Stomach (tissue), 8 donors: ENCODE measurements at regions not wholly inside any gene's neighbourhood (a gene's known extent, or its start where the extent isn't known, plus 50 kb on each side); places are given as distances from the start of the nearest gene placed in this dataset.

Experiments
- DNase-seq, 2 donors: peaks; one replicate each; pipeline versions ENCODE4 v3.0.0 to v3.0.0-alpha.2; 2013 to 2019
- H3K27ac ChIP-seq, 5 donors: fragments of 200-600 bp in 4 of 5; sonication (generic) in 4 of 5; one replicate each; pipeline ENCODE4 v1.5.1; 2013 to 2019; ENCODE audit warnings: mild to moderate bottlenecking in 1 of 5, moderate library complexity in 1 of 5
- H3K27me3 ChIP-seq, 3 donors: fragments of 200-600 bp; sonication (generic); one replicate each; pipeline ENCODE4 v1.5.1; 2017 to 2019; ENCODE audit warnings: mixed run types in 1 of 3
- H3K36me3 ChIP-seq, 4 donors: fragments of 200-600 bp; sonication (generic); 1 replicate in 3 of 4; 2 replicates in 1 of 4; pipeline ENCODE4 v1.5.1; 2016 to 2019
- H3K4me1 ChIP-seq, 4 donors: fragments of 200-600 bp; sonication (generic); one replicate each; pipeline ENCODE4 v1.5.1; 2016 to 2019
- H3K4me3 ChIP-seq, 4 donors: fragments of 200-600 bp; sonication (generic) in 3 of 4; one replicate each; pipeline ENCODE4 v1.5.1; 2016 to 2019; ENCODE audit warnings: mild to moderate bottlenecking in 1 of 4
- H3K9me3 ChIP-seq, 4 donors: fragments of 200-600 bp; sonication (generic); one replicate each; pipeline ENCODE4 v1.5.1; 2016 to 2019
- EP300 ChIP-seq: sonication (generic); formaldehyde crosslinking; IDR thresholded peaks from one replicate; pipeline ENCODE4 v1.6.1; 2017; ENCODE audit warnings: antibody characterized with exemption
- POLR2A ChIP-seq, 4 donors: fragments of 450-650 bp; IDR thresholded peaks; one replicate each; pipeline ENCODE4 v1.6.1; 2016; ENCODE audit warnings: antibody characterized with exemption in 4 of 4, control low read depth in 2 of 4, mild to moderate bottlenecking in 1 of 4, moderate library complexity in 1 of 4
- POLR2AphosphoS5 ChIP-seq, 3 donors: sonication (generic); formaldehyde crosslinking; IDR thresholded peaks; one replicate each; pipeline ENCODE4 v1.6.1; 2016; ENCODE audit warnings: antibody characterized with exemption in 3 of 3
- WGBS, 5 donors: extraction: QIAGEN DNeasy Blood & Tissue Kit in 3 of 5; methylation state at CpG; one replicate each; pipeline versions ENCODE4 v1.1.5 to v1.1.7; 2013 to 2018; 5-methylcytosine and 5-hydroxymethylcytosine counted together
- intact Hi-C: fragments of 100-400 bp; cut with DNase I; formaldehyde crosslinking; loops from one replicate; pipeline ENCODE4 v1.15.1; 2023; ENCODE audit warnings: low total_unique reads
- TF ChIP-seq, protein P1 (sequence below), 7 experiments: fragments of 450-650 bp in 4 of 7; fragments of 200-600 bp in 3 of 7; sonication (generic) in 3 of 7; IDR thresholded peaks; one replicate each; pipeline ENCODE4 v1.5.1; 2016 to 2019; ENCODE audit warnings: antibody characterized with exemption in 7 of 7, control low read depth in 2 of 7, mild to moderate bottlenecking in 1 of 7
- donor health status: healthy with polysubstance abuse.
- donor health status: Bipolar disorder and iron deficiency.
- donor health status: healthy.

GRCh38 chr14:98085751-98086150 is 1186.2 kb downstream of the BCL11B start:
- no peaks in the 10 kb centered on the region for H3K27me3 ChIP-seq
- H3K9me3 ChIP-seq, result no peaks in the 10 kb centered on the region
- no peak overlapping the region for H3K27ac ChIP-seq
- WGBS, 5 donors, result 79 to 91% (median 90%) methylated on average over 1 of the region's 1 CpG
- TF ChIP-seq, protein P1, sequence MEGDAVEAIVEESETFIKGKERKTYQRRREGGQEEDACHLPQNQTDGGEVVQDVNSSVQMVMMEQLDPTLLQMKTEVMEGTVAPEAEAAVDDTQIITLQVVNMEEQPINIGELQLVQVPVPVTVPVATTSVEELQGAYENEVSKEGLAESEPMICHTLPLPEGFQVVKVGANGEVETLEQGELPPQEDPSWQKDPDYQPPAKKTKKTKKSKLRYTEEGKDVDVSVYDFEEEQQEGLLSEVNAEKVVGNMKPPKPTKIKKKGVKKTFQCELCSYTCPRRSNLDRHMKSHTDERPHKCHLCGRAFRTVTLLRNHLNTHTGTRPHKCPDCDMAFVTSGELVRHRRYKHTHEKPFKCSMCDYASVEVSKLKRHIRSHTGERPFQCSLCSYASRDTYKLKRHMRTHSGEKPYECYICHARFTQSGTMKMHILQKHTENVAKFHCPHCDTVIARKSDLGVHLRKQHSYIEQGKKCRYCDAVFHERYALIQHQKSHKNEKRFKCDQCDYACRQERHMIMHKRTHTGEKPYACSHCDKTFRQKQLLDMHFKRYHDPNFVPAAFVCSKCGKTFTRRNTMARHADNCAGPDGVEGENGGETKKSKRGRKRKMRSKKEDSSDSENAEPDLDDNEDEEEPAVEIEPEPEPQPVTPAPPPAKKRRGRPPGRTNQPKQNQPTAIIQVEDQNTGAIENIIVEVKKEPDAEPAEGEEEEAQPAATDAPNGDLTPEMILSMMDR (IDR thresholded peaks at IDR 0.05), result no peak
- TF ChIP-seq EP300 (no peak), POLR2AphosphoS5 (IDR thresholded peaks at IDR 0.05) (no peak), POLR2A (IDR thresholded peaks at IDR 0.05) (no peak)
- H3K4me3 ChIP-seq, result no peak overlapping the region
- no peak for DNase-seq
- H3K36me3 ChIP-seq, result no peaks in the 10 kb centered on the region
- intact Hi-C loops, result no loop called here
- H3K4me1 ChIP-seq, result no peaks in the 10 kb centered on the region

DNA sequence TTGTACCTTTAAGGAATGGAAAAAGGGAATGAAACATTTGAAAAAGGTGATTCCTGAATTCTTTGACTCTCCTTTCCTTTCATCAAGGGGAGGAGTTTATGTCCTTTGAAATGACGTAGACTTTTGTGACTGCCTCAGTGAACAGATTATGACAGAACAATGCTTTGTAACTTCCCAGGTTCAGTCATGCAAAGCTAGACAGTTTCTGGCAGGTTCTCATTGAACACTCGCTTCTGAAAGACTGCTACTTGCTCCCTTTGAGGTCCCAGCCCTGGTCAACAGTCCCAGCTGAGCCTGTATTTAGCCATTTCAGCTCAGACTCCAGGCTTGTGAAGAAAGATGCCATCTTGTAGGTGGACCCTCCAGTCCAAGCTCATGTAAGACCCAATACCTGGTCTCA is 1178.9 kb downstream of the BCL11B start:
- no peaks in the 10 kb centered on the region for H3K9me3 ChIP-seq
- intact Hi-C loops, result no loop called here
- 56 to 69% (median 62%) methylated on average over 2 of the region's 2 CpGs for WGBS, 5 donors
- no peaks in the 10 kb centered on the region for H3K4me1 ChIP-seq
- no peaks in the 10 kb centered on the region for H3K36me3 ChIP-seq
- H3K27me3 ChIP-seq, result no peaks in the 10 kb centered on the region
- H3K27ac ChIP-seq, result no peak overlapping the region
- H3K4me3 ChIP-seq, result no peak overlapping the region
- DNase-seq, result no peak
- no peak for TF ChIP-seq EP300
- TF ChIP-seq, protein P1 (IDR thresholded peaks at IDR 0.05), result no peak
- no peak for TF ChIP-seq POLR2A (IDR thresholded peaks at IDR 0.05)
- TF ChIP-seq POLR2AphosphoS5 (IDR thresholded peaks at IDR 0.05), result no peak

GRCh38 chr14:98099527-98099926 is 1172.5 kb downstream of the BCL11B start:
- TF ChIP-seq POLR2A (IDR thresholded peaks at IDR 0.05) (no peak), POLR2AphosphoS5 (IDR thresholded peaks at IDR 0.05) (no peak), EP300 (no peak)
- TF ChIP-seq, protein P1 (IDR thresholded peaks at IDR 0.05), result no peak
- intact Hi-C loops, result no loop called here
- Histone ChIP-seq H3K4me3 (no peak overlapping the region), H3K27ac (no peak overlapping the region), H3K27me3 (peaks cover 0 to 9% (median 0%) of the 10 kb centered on the region in 3 donors), H3K36me3 (no peaks in the 10 kb centered on the region), H3K4me1 (no peaks in the 10 kb centered on the region), H3K9me3 (no peaks in the 10 kb centered on the region)
- WGBS, 5 donors, result 69 to 83% (median 76%) methylated on average over 2 of the region's 2 CpGs
- DNase-seq, result no peak

DNA sequence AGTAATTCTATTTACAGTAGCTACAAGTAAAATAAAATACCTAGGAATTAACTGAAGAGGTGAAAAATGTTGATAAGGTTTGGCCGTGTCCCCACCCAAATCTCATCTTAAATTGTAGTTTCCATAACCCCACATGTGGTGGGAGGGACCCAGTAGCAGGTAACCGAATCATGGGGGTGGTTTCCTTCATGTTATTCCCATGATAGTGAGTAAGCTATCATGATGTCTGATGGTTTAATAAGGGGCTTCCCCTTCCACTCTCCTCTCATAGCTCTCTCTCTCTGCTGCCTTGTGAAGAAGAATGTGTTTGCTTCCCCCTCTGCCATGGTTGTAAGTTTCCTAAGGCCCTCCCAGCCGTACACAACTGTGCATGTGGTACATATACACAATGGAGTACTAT is 1170.7 kb downstream of the BCL11B start:
- no peak overlapping the region for H3K27ac ChIP-seq
- DNase-seq, result no peak
- no peaks in the 10 kb centered on the region for H3K9me3 ChIP-seq

More for the DNA sequence above, 1170.7 kb downstream of the BCL11B start:
- intact Hi-C loops, result no loop called here
- Histone ChIP-seq H3K4me3 (no peak overlapping the region), H3K36me3 (no peaks in the 10 kb centered on the region), H3K27me3 (peaks cover 0 to 9% (median 0%) of the 10 kb centered on the region in 3 donors), H3K4me1 (no peaks in the 10 kb centered on the region)
- WGBS, 5 donors, result 64 to 73% (median 69%) methylated on average over 3 of the region's 3 CpGs
- TF ChIP-seq EP300 (no peak), POLR2AphosphoS5 (IDR thresholded peaks at IDR 0.05) (no peak), POLR2A (IDR thresholded peaks at IDR 0.05) (no peak)
- TF ChIP-seq, protein P1 (IDR thresholded peaks at IDR 0.05), result no peak
